ENCODE measurements at regions not wholly inside any gene's neighbourhood (a gene's known extent, or its start where the extent isn't known, plus 50 kb on each side); places are given as distances from the start of the nearest gene placed in this dataset.
"Not testable (repeated sequence)": the region's sequence is repeated elsewhere in the genome, so short reads cannot be mapped to it uniquely, and the experiment has no call there.

DNA sequence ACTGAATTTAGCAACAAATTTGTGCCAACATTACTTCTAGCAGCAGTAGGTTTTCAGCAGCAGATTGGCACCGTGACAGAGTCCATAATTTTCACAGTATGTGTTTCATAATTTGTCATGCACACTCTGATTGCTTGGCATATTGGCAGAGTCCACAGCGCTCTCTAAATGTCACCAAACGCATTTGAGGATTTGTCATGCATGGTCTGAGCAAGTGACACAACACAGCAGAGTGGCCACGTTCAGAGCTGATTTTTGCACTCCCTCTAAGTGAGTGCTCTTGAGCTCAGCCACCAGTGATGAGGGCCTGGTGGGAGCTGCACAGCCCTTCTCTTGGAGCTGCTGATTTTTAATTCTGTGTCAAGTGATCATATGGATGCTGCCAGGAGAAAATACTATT is 1270.8 kb downstream of the ROBO1 start:
- no peaks in the 10 kb centered on the region for H3K9me3 ChIP-seq (replicated peaks in 1 of 11)
- TF ChIP-seq Cebpa-rat (IDR thresholded peaks at IDR 0.05), result no peak
- no peak overlapping the region for H3K9ac ChIP-seq
- no peaks in the 10 kb centered on the region for H3K27me3 ChIP-seq
- no peak overlapping the region for H3K4me2 ChIP-seq
- no peak overlapping the region for H3K4me3 ChIP-seq
- no peak overlapping the region for H3K27ac ChIP-seq
- no peaks in the 10 kb centered on the region for H3K36me3 ChIP-seq
- no peaks in the 10 kb centered on the region for H4K20me1 ChIP-seq
- H3K4me1 ChIP-seq, result no peaks in the 10 kb centered on the region

- TF ChIP-seq Cebpa-rat (IDR thresholded peaks at IDR 0.05), result no peak
Observed at GRCh38 chr3:78497767-78498166, 1270.0 kb downstream of the ROBO1 start.

GRCh38 chr3:78506061-78506460 is 1261.7 kb downstream of the ROBO1 start:
- no peak for TF ChIP-seq Cebpa-rat (IDR thresholded peaks at IDR 0.05)
- H3K27me3 ChIP-seq, result no peaks in the 10 kb centered on the region
- no peaks in the 10 kb centered on the region for H3K9me3 ChIP-seq (replicated peaks in 1 of 11)
- no peaks in the 10 kb centered on the region for H3K36me3 ChIP-seq
- H4K20me1 ChIP-seq, result no peaks in the 10 kb centered on the region
- H3K4me3 ChIP-seq, result no peak overlapping the region
- H3K27ac ChIP-seq, result no peak overlapping the region
- H3K9ac ChIP-seq, result no peak overlapping the region
- H3K4me2 ChIP-seq, result no peak overlapping the region
- H3K4me1 ChIP-seq, result no peaks in the 10 kb centered on the region

More at GRCh38 chr3:78497767-78498166, 1270.0 kb downstream of the ROBO1 start:
- H3K9me3 ChIP-seq (replicated peaks in 1 of 11), result no peaks in the 10 kb centered on the region
- no peak overlapping the region for H3K27ac ChIP-seq
- no peaks in the 10 kb centered on the region for H3K4me1 ChIP-seq
- no peak overlapping the region for H3K4me2 ChIP-seq
- no peak overlapping the region for H3K4me3 ChIP-seq
- no peak overlapping the region for H3K9ac ChIP-seq
- H4K20me1 ChIP-seq, result no peaks in the 10 kb centered on the region
- no peaks in the 10 kb centered on the region for H3K36me3 ChIP-seq
- no peaks in the 10 kb centered on the region for H3K27me3 ChIP-seq

- no peak overlapping the region for H3K27ac ChIP-seq
Observed at GRCh38 chr3:78506581-78507195, 1261.1 kb downstream of the ROBO1 start.

DNA sequence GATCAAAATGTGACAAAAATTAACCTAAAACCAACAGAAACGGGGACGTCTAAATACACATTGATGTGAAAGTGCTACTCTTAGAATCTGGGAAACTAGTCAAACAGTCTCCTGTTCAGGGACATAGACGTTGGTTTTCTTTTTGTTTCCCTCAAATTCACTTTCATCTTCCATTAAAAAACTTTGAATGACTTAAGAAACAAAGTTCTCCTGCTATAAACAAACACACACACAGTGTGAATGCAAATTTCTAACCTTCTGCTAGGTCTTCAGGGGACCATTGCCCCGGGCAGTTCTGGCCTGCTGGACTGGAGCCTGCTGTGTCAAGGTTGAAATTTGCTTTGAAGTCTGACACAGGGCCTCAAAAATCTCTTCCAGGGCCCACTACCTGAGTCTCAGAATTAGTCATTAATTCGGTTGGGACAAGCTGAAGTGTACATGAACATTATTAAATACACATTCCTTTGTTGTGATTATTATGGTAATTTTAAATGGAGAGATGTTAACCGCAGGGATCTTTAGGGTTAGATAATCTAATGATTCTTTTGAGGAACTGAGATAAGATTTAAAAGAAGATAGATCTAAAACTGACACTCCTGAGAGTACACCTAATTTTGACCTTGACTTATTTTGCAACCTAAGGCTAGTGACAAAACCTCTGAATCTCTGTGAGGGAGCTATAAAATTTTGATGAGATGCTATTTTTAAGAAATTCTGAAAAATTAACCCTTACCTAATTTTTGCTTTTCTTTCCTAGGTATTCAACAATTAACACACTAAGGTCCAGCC is 1260.4 kb downstream of the ROBO1 start:
- H4K20me1 ChIP-seq, result no peaks in the 10 kb centered on the region
- H3K4me3 ChIP-seq, result no peak overlapping the region
- H3K4me1 ChIP-seq, result no peaks in the 10 kb centered on the region
- H3K9ac ChIP-seq, result no peak overlapping the region
- H3K27me3 ChIP-seq, result no peaks in the 10 kb centered on the region
- no peak for TF ChIP-seq Cebpa-rat (IDR thresholded peaks at IDR 0.05)
- H3K9me3 ChIP-seq (replicated peaks in 1 of 11), result no peaks in the 10 kb centered on the region
- no peak overlapping the region for H3K27ac ChIP-seq
- H3K36me3 ChIP-seq, result no peaks in the 10 kb centered on the region
- no peak overlapping the region for H3K4me2 ChIP-seq

More at GRCh38 chr3:78506581-78507195, 1261.1 kb downstream of the ROBO1 start:
- Histone ChIP-seq H3K9me3 (replicated peaks in 1 of 11) (no peaks in the 10 kb centered on the region), H3K27me3 (no peaks in the 10 kb centered on the region), H3K9ac (no peak overlapping the region), H3K4me1 (no peaks in the 10 kb centered on the region), H3K4me2 (no peak overlapping the region), H3K36me3 (no peaks in the 10 kb centered on the region), H4K20me1 (no peaks in the 10 kb centered on the region), H3K4me3 (no peak overlapping the region)
- TF ChIP-seq Cebpa-rat (IDR thresholded peaks at IDR 0.05), result no peak

GRCh38 chr3:78511840-78512239 is 1256.0 kb downstream of the ROBO1 start:
- Histone ChIP-seq H3K9ac (no peak overlapping the region), H3K4me2 (no peak overlapping the region), H3K27ac (no peak overlapping the region), H4K20me1 (no peaks in the 10 kb centered on the region), H3K27me3 (no peaks in the 10 kb centered on the region), H3K9me3 (replicated peaks in 1 of 11) (no peaks in the 10 kb centered on the region), H3K4me3 (no peak overlapping the region), H3K36me3 (no peaks in the 10 kb centered on the region), H3K4me1 (no peaks in the 10 kb centered on the region)
- TF ChIP-seq Cebpa-rat (IDR thresholded peaks at IDR 0.05), result no peak

DNA sequence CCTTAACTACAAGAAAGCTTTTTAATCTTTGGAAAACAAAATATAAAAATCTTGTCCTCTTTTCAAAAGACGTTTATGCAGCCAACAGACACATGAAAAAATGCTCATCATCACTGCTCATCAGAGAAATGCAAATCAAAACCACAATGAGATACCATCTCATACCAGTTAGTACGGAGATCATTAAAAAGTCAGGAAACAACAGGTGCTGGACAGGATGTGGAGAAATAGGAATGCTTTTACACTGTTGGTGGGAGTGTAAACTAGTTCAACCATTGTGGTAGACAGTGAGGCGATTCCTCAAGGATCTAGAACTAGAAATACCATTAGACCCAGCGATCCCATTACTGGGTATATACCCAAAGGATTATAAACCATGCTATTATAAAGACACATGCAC is 1255.0 kb downstream of the ROBO1 start:
- H3K4me2 ChIP-seq; H3K27me3 ChIP-seq; H3K9me3 ChIP-seq (replicated peaks in 1 of 11); H3K4me1 ChIP-seq; H3K27ac ChIP-seq; H4K20me1 ChIP-seq; H3K4me3 ChIP-seq; H3K9ac ChIP-seq; H3K36me3 ChIP-seq: not testable (repeated sequence)

- no peaks in the 10 kb centered on the region for H3K27me3 ChIP-seq
- H3K27ac ChIP-seq, result no peak overlapping the region
- H3K4me3 ChIP-seq, result no peak overlapping the region
- no peaks in the 10 kb centered on the region for H4K20me1 ChIP-seq
- H3K9ac ChIP-seq, result no peak overlapping the region
- H3K4me2 ChIP-seq, result no peak overlapping the region
- TF ChIP-seq Cebpa-rat (IDR thresholded peaks at IDR 0.05), result no peak
- no peaks in the 10 kb centered on the region for H3K4me1 ChIP-seq
- no peaks in the 10 kb centered on the region for H3K36me3 ChIP-seq
- no peaks in the 10 kb centered on the region for H3K9me3 ChIP-seq (replicated peaks in 1 of 11)
Observed at GRCh38 chr3:78516437-78516836, 1251.4 kb downstream of the ROBO1 start.

DNA sequence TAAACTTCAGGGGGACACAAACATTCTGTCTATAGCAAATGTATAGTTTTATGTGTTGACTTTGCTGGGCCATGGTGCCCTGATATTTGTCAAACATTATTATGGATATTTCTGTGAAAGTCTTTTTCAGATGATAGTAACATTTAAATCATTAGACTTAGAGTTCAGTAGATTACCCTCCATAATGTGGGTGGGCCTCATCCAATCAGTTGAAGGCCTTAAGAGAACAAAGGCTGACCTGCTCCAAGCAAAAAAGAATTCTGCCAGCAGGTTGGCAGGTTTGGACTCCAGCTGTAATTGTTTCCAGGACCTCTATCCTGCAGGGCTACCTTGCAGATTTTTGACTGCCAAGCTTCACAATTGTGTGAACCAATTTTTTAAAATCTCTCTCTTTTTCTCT is 1250.9 kb downstream of the ROBO1 start:
- no peaks in the 10 kb centered on the region for H3K9me3 ChIP-seq (replicated peaks in 1 of 11)
- H3K4me2 ChIP-seq, result no peak overlapping the region
- no peak overlapping the region for H3K4me3 ChIP-seq
- no peaks in the 10 kb centered on the region for H3K4me1 ChIP-seq
- no peaks in the 10 kb centered on the region for H3K27me3 ChIP-seq
- TF ChIP-seq Cebpa-rat (IDR thresholded peaks at IDR 0.05), result no peak
- H3K36me3 ChIP-seq, result no peaks in the 10 kb centered on the region
- H4K20me1 ChIP-seq, result no peaks in the 10 kb centered on the region
- H3K9ac ChIP-seq, result no peak overlapping the region
- H3K27ac ChIP-seq, result no peak overlapping the region

DNA sequence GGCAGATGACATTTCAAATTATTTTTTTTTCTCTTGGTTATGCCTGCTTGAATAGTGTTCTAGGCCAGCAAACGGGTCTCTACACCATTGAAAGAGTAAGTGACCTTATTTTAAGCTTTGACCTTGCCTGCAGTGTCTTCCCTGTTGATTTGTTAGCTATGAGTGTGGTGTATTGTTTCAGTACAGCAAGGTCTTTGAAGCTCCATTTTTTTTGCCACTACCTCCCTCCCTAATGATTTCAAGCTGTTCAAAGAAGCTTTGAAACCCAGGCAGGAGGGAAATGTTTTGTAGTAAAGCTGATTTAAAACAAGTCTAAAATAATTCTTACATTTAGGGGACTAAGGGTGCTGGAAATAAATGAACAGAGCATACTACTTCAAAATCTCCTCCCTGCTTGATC is 1249.8 kb downstream of the ROBO1 start:
- Histone ChIP-seq H3K27me3 (no peaks in the 10 kb centered on the region), H3K4me2 (no peak overlapping the region), H3K4me3 (no peak overlapping the region), H3K36me3 (no peaks in the 10 kb centered on the region), H3K27ac (no peak overlapping the region), H3K9ac (no peak overlapping the region), H3K4me1 (no peaks in the 10 kb centered on the region), H4K20me1 (no peaks in the 10 kb centered on the region), H3K9me3 (replicated peaks in 1 of 11) (no peaks in the 10 kb centered on the region)
- no peak for TF ChIP-seq Cebpa-rat (IDR thresholded peaks at IDR 0.05)
